HEK293 (cell line): ENCODE measurements at regions not wholly inside any gene's neighbourhood (a gene's known extent, or its start where the extent isn't known, plus 50 kb on each side); places are given as distances from the start of the nearest gene placed in this dataset.

Experiments
- CTCF ChIA-PET: fragments of 350-600 bp; formaldehyde crosslinking; extraction: SDS; loops from one replicate; lab custom pipeline; 2021; ENCODE audit warnings: antibody characterized with exemption; lab: Yijun Ruan, JAX
- POLR2A ChIA-PET: fragments of 300-600 bp; formaldehyde crosslinking; extraction: SDS; loops from one replicate; lab custom pipeline; 2020; ENCODE audit warnings: antibody characterized with exemption, inconsistent platforms; lab: Yijun Ruan, JAX
- H3K27ac ChIP-seq: fragments of 200-500 bp; sonication (Bioruptor generic); 2 replicates; pipeline ENCODE4 v1.5.1; 2014; ENCODE audit warnings: low read depth, low read length, control low read depth, inconsistent platforms; ENCODE audit errors: extremely low read depth
- H3K36me3 ChIP-seq, 2 experiments: fragments of 200-500 bp in 1 of 2; sonication (Bioruptor generic) in 1 of 2; 1 replicate in 1 of 2; 2 replicates in 1 of 2; pipeline ENCODE4 v1.5.1; 2014 to 2017; ENCODE audit warnings: inconsistent platforms in 2 of 2, low read length in 2 of 2; ENCODE audit not compliant: control insufficient read depth in 2 of 2, insufficient read depth in 1 of 2
- H3K4me1 ChIP-seq: fragments of 200-500 bp; sonication (Bioruptor generic); 2 replicates; pipeline ENCODE4 v1.5.1; 2014; ENCODE audit warnings: mild to moderate bottlenecking, low read length, inconsistent platforms; ENCODE audit not compliant: control insufficient read depth, insufficient read depth
- H3K4me3 ChIP-seq: 2 replicates; pipeline ENCODE4 v1.5.1; 2011; ENCODE audit warnings: low read depth, mild to moderate bottlenecking, control low read depth, low read length, moderate library complexity
- H3K9me3 ChIP-seq: fragments of 200-500 bp; sonication (Bioruptor generic); 2 replicates; pipeline ENCODE4 v1.5.1; 2014; ENCODE audit warnings: low read depth, low read length, inconsistent platforms; ENCODE audit not compliant: control insufficient read depth, insufficient read depth
- AEBP2 ChIP-seq: fragments of 450-650 bp; formaldehyde crosslinking; IDR thresholded peaks from 2 replicates; pipeline ENCODE4 v1.5.1; 2016; ENCODE audit warnings: missing biosample characterization, missing genetic modification characterization, borderline replicate concordance
- GLIS1 ChIP-seq: fragments of 450-650 bp; formaldehyde crosslinking; IDR thresholded peaks from 2 replicates; pipeline ENCODE4 v1.5.1; 2016; ENCODE audit warnings: missing biosample characterization, missing genetic modification characterization
- MEIS1 ChIP-seq: sonication (generic); formaldehyde crosslinking; IDR thresholded peaks from 2 replicates; pipeline ENCODE4 v1.8.1; 2022; ENCODE audit warnings: missing genetic modification reagents, mild to moderate bottlenecking, borderline replicate concordance
- MZF1 ChIP-seq: fragments of 450-650 bp; formaldehyde crosslinking; IDR thresholded peaks from 2 replicates; pipeline ENCODE4 v1.5.1; 2017; ENCODE audit warnings: missing biosample characterization, missing genetic modification characterization, borderline replicate concordance
- PRDM1 ChIP-seq: fragments of 450-650 bp; formaldehyde crosslinking; IDR thresholded peaks from 2 replicates; pipeline ENCODE4; 2016; ENCODE audit warnings: missing biosample characterization, missing genetic modification characterization
- SP2 ChIP-seq: fragments of 450-650 bp; formaldehyde crosslinking; IDR thresholded peaks from 2 replicates; pipeline ENCODE4 v1.5.1; 2016; ENCODE audit warnings: missing biosample characterization, missing genetic modification characterization
- ZBTB20 ChIP-seq: fragments of 450-650 bp; formaldehyde crosslinking; IDR thresholded peaks from 2 replicates; pipeline ENCODE4 v1.5.1; 2016; ENCODE audit warnings: missing biosample characterization, missing genetic modification characterization
- ZBTB26 ChIP-seq: fragments of 450-650 bp; formaldehyde crosslinking; optimal IDR thresholded peaks from 2 replicates; pipeline ENCODE3; 2016; ENCODE audit warnings: missing biosample characterization, mild to moderate bottlenecking, missing genetic modification characterization
- ZBTB49 ChIP-seq: fragments of 450-650 bp; formaldehyde crosslinking; IDR thresholded peaks from 2 replicates; pipeline ENCODE4 v1.5.1; 2016; ENCODE audit warnings: missing biosample characterization, missing genetic modification characterization, low read depth
- ZNF132 ChIP-seq: fragments of 450-650 bp; formaldehyde crosslinking; IDR thresholded peaks from 2 replicates; pipeline ENCODE4 v1.5.1; 2017; ENCODE audit warnings: missing biosample characterization, missing genetic modification characterization, borderline replicate concordance
- ZNF155 ChIP-seq: fragments of 450-650 bp; formaldehyde crosslinking; IDR thresholded peaks from 2 replicates; pipeline ENCODE4 v1.5.1; 2016; ENCODE audit warnings: missing biosample characterization, missing genetic modification characterization
- ZNF16 ChIP-seq: fragments of 450-650 bp; formaldehyde crosslinking; IDR thresholded peaks from 2 replicates; pipeline ENCODE4 v1.5.1; 2016; ENCODE audit warnings: low read depth, missing biosample characterization, missing genetic modification characterization
- ZNF19 ChIP-seq: fragments of 450-650 bp; formaldehyde crosslinking; IDR thresholded peaks from 2 replicates; pipeline ENCODE4; 2016; ENCODE audit warnings: missing biosample characterization, missing genetic modification characterization, low read depth
- ZNF221 ChIP-seq: fragments of 450-650 bp; formaldehyde crosslinking; IDR thresholded peaks from 2 replicates; pipeline ENCODE4 v1.5.1; 2017; ENCODE audit warnings: missing biosample characterization, missing genetic modification characterization, borderline replicate concordance
- ZNF266 ChIP-seq: fragments of 450-650 bp; formaldehyde crosslinking; IDR thresholded peaks from 2 replicates; pipeline ENCODE4 v1.5.1; 2016; ENCODE audit warnings: missing biosample characterization, missing genetic modification characterization, low read depth
- ZNF366 ChIP-seq: fragments of 450-650 bp; formaldehyde crosslinking; conservative IDR thresholded peaks from 2 replicates; pipeline ENCODE4 v1.5.1; 2016; ENCODE audit warnings: missing biosample characterization, missing genetic modification characterization
- ZNF416 ChIP-seq: fragments of 450-650 bp; formaldehyde crosslinking; IDR thresholded peaks from 2 replicates; pipeline ENCODE4 v1.5.1; 2016; ENCODE audit warnings: missing biosample characterization, missing genetic modification characterization
- ZNF449 ChIP-seq: fragments of 450-650 bp; formaldehyde crosslinking; IDR thresholded peaks from 2 replicates; pipeline ENCODE4 v1.5.1; 2017; ENCODE audit warnings: missing biosample characterization, mild to moderate bottlenecking, missing genetic modification characterization, moderate library complexity
- ZNF521 ChIP-seq: fragments of 450-650 bp; formaldehyde crosslinking; IDR thresholded peaks from 2 replicates; pipeline ENCODE4 v1.5.1; 2017; ENCODE audit warnings: missing biosample characterization, mild to moderate bottlenecking, missing genetic modification characterization
- ZNF660 ChIP-seq: fragments of 450-650 bp; IDR thresholded peaks from 2 replicates; pipeline ENCODE4 v1.5.1; 2018; ENCODE audit warnings: missing biosample characterization, mild to moderate bottlenecking, missing genetic modification characterization
- ZNF692 ChIP-seq: fragments of 450-650 bp; formaldehyde crosslinking; IDR thresholded peaks from 2 replicates; pipeline ENCODE4 v1.5.1; 2016; ENCODE audit warnings: missing biosample characterization, missing genetic modification characterization
- ZNF701 ChIP-seq: fragments of 450-650 bp; formaldehyde crosslinking; IDR thresholded peaks from 2 replicates; pipeline ENCODE4 v1.5.1; 2016; ENCODE audit warnings: missing biosample characterization, missing genetic modification characterization
- ZNF747 ChIP-seq: fragments of 450-650 bp; formaldehyde crosslinking; IDR thresholded peaks from 2 replicates; pipeline ENCODE4 v1.5.1; 2016; ENCODE audit warnings: missing biosample characterization, missing genetic modification characterization
- ZNF785 ChIP-seq: fragments of 450-650 bp; formaldehyde crosslinking; IDR thresholded peaks from 2 replicates; pipeline ENCODE4 v1.5.1; 2016; ENCODE audit warnings: missing biosample characterization, missing genetic modification characterization

GRCh38 chr18:78562531-78562961 lies 417.1 kb upstream of the SALL3 start:
- no peaks in the 10 kb centered on the region for H3K4me1 ChIP-seq
- ChIA-PET POLR2A (no interaction called here), CTCF (no interaction called here)
- H3K36me3 ChIP-seq = no peaks in the 10 kb centered on the region
- H3K27ac ChIP-seq = no peak overlapping the region
- TF ChIP-seq GLIS1 (tag by site-specific recombination) (no peak), ZNF692 (tag by site-specific recombination) (no peak), ZNF785 (tag by site-specific recombination) (no peak), ZNF221 (tag by site-specific recombination) (no peak), PRDM1 (tag by site-specific recombination) (no peak)
- H3K4me3 ChIP-seq = no peak overlapping the region
- no peaks in the 10 kb centered on the region for H3K9me3 ChIP-seq

- no peaks in the 10 kb centered on the region for H3K4me1 ChIP-seq
- TF ChIP-seq ZNF155 (no peak), MZF1 (tag by site-specific recombination) (no peak), ZBTB26 (no peak), SP2 (tag by site-specific recombination) (no peak), ZNF221 (tag by site-specific recombination) (no peak), ZNF416 (no peak), ZNF266 (tag by site-specific recombination) (no peak), ZNF16 (no peak), ZNF701 (tag by site-specific recombination) (no peak), AEBP2 (tag by site-specific recombination) (no peak), ZNF366 (tag by site-specific recombination) (no peak)
- TF ChIP-seq, all 188 proteins: peak for 0
- no peak overlapping the region for H3K4me3 ChIP-seq
- ChIA-PET CTCF (no interaction called here), POLR2A (no interaction called here)
- no peak overlapping the region for H3K27ac ChIP-seq
- H3K36me3 ChIP-seq = no peaks in the 10 kb centered on the region
- H3K9me3 ChIP-seq = no peaks in the 10 kb centered on the region
These were observed 416.5 kb upstream of the SALL3 start for GRCh38 chr18:78563110-78563509.

- CTCF ChIA-PET = interaction anchor here (0.7 kb wide), 1 partner anchor 145 kb away, joined by 6 read pairs; no protein-coding TSS in a partner anchor
These were observed 415.6 kb upstream of the SALL3 start for GRCh38 chr18:78564030-78564429.

More at GRCh38 chr18:78564030-78564429, 415.6 kb upstream of the SALL3 start:
- Histone ChIP-seq H3K4me3 (no peak overlapping the region), H3K4me1 (no peaks in the 10 kb centered on the region), H3K9me3 (no peaks in the 10 kb centered on the region), H3K36me3 (no peaks in the 10 kb centered on the region), H3K27ac (no peak overlapping the region)
- TF ChIP-seq ZNF132 (tag by site-specific recombination) (no peak), ZNF747 (no peak), ZBTB49 (tag by site-specific recombination) (no peak), ZBTB20 (tag by site-specific recombination) (no peak), ZNF19 (no peak), ZNF416 (no peak), ZNF521 (tag by site-specific recombination) (no peak), MEIS1 (CRISPR knock-in tag) (no peak), ZNF660 (tag by site-specific recombination) (no peak), ZNF449 (tag by site-specific recombination) (no peak)
- POLR2A ChIA-PET = no interaction called here
